Fibroblast of skin of left biceps (primary cell): ENCODE measurements at regions not wholly inside any gene's neighbourhood (a gene's known extent, or its start where the extent isn't known, plus 50 kb on each side); places are given as distances from the start of the nearest gene placed in this dataset.
"Not testable (repeated sequence)": the region's sequence is repeated elsewhere in the genome, so short reads cannot be mapped to it uniquely, and the experiment has no call there.

Source experiments
- DNase-seq, 2 experiments: peaks; one replicate each; pipeline ENCODE4 v3.0.0-alpha.2; 2013; ENCODE audit warnings: low read depth in 2 of 2

- DNase-seq, result no peak
Observed at GRCh38 chr6:134669485-134669884, 280.4 kb downstream of the ALDH8A1 start.

DNA sequence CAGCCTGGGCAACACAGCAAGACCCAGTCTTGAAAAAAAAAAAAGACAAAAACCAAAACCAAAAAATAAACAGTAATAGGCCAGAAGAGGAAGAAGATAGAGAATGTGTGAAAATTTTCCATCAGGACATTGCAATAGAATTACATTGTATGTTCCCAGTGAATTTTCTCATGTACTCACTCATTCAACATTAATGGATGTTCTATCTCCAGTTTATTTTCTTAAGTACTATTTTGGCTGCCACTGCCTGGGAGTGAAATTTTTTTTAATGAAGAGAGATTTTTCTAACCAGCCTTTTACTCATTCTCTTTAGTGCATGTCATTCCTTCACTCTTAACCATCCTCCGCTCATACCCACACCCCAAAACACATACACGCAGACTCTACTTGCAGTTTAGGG, 282.8 kb downstream of the ALDH8A1 start:
- no peak for DNase-seq

- DNase-seq, result no peak
Observed at GRCh38 chr6:134666125-134666524, 283.8 kb downstream of the ALDH8A1 start.

- DNase-seq, result no peak
Observed at GRCh38 chr6:134665029-134665723, 284.7 kb downstream of the ALDH8A1 start.

GRCh38 chr6:134663800-134664535, 285.9 kb downstream of the ALDH8A1 start:
- no peak for DNase-seq

DNA sequence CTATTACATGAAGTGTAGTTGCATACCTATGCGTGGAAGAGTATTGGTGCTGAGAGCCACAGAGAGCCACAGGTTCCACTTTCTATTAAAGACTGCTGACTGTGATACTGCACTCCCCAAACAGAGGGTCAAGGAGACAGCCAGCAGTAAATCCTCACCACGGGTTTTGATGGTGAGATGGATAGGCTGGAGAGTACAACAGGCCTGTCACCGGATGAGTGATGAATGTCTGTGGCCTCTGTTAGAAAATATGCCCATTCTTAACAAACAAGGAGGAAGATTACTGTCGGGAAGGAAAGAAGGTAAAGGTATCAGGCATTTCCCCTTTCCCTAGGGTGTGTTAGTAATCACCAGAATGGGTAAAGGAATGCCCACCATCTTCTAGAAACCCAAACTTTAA, 286.5 kb downstream of the ALDH8A1 start:
- DNase-seq, result no peak

- DNase-seq, result no peak
Observed at GRCh38 chr6:134662077-134662700, 287.7 kb downstream of the ALDH8A1 start.

- DNase-seq, result not testable (repeated sequence)
Observed at GRCh38 chr6:134659885-134660284, 290.0 kb downstream of the ALDH8A1 start.

GRCh38 chr6:134658596-134658995, 291.3 kb downstream of the ALDH8A1 start:
- no peak for DNase-seq

DNA sequence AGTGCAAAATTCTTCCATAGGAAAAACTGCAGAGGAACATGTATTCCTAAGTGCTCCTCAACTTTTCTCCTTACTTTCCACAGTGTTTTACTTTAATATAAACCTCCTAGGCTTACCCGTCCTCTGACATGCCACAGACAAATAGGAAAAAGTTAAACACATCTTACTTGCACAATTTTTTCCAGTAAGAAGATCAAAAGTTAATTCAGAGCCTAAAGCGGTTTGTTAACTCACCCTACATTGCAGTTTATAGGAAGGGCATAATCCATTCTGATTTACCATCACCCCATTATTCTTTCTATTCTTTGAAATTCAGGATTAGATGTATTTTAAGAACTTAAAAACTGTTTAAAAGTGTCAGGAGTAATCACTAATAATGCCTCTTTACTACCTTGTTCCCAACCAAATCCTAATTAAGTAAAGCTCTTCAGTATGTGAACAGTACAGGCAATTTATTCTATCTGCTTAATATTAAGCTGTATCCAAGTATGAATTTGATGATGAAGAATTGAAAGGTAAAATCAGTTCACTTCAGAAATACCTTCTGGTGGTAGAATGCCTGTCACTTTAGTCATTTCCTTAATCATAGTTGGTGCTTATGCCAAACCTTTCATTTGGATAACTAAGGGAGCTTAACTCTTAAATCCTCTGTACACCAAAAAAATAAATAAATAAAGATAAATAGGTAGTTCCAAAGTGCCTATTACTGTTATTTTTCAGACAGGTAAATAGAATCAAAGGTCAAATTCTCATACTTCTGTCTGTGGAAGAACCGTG, 292.0 kb downstream of the ALDH8A1 start:
- no peak for DNase-seq

GRCh38 chr6:134657343-134657742, 292.6 kb downstream of the ALDH8A1 start:
- DNase-seq, result no peak

GRCh38 chr6:134654751-134655150, 295.1 kb downstream of the ALDH8A1 start:
- DNase-seq, result no peak

DNA sequence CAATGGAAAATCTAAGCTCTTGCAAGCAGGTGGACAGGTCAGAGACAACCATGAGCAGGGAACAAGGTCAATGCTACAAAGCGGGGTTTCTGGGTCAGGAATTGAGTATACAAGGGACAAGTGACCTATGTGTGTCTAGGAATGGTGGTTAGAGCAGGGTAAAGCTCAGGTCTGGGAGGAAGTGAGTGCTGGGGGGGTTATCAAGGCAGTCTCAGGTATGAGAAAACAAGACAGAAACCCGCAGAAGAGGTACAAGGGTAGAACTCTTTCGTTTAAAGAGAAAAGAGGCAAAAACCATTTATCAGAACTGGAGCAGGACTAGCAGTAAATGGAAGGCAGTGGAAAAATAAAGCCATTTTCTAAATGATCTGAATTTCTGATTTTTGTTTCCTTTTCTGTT, 298.4 kb downstream of the ALDH8A1 start:
- DNase-seq, result no peak

DNA sequence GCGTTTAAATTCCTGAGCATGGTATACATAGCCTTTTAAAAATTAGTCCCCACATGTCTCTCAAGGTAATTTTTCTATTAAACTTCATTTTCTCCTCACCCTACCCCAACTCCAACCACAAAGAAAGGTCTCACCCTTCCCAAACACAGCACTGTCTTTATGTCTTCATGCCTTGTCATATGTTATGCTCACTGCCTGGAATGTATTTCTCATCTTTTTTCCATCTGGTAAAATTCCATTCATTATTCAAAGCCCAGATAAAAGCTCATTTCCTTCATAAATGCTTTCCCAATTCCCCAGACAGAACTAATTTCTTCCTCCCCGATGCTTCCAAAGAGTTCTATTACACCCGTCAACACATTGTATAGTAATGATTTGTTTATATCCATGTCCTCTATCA, 302.0 kb downstream of the ALDH8A1 start:
- peak; percentile 66 to 70 for DNase-seq

GRCh38 chr6:134642819-134643218, 307.1 kb downstream of the ALDH8A1 start:
- no peak for DNase-seq

- peak; percentile 26 to 42 for DNase-seq
Observed at GRCh38 chr6:134642279-134642678, 307.6 kb downstream of the ALDH8A1 start.

DNA sequence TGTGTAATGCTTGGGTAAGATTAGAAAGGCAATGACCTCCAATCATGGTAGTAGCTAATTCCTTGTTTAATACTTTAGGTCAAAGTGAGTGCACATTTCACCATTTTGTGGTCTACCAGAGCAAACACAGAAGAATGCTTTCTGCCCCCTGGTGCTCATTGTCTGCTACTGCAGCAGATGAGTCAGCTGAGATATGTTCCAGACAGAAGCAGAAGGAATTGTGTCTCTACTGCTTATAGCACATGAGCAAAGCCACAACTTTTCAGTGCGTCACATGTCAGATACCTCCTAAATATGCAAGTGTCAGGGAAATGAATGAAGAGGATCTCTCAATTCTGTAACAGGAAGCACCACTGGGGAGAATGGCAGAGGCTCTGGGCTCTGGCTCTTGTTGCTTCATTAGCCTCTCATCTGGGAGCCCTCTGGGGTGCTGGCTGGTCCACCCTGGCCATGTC, 308.9 kb downstream of the ALDH8A1 start:
- DNase-seq, result peak; percentile 81

GRCh38 chr6:134640229-134640628, 309.7 kb downstream of the ALDH8A1 start:
- DNase-seq, result no peak

DNA sequence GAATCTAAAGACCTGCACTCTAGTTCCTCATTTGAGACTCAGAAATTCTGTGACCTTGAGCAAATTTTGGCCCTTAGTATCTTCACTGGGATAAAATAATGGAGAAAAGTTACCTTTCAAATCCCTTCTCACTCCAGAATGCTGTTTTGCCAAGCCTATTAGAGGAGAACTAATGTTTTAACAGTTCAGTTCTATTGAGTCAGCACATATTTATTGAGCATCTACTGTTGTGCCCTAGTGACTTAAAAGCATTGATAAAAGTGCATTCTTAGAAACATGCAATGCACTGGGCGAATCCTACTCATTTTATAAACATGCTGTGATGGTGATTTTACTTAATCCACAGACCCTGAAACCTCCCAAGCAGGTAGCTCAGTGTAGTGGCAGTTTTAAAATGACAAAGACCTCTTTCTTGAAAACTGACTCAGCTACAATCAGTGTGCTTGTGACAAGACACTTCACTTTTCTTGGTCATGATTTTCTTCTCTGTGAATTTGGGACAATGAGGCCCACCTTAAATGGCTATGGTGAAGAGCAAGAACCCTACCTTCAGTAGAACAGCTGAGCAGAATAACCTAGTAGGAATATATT, 312.0 kb downstream of the ALDH8A1 start:
- DNase-seq, result no peak

DNA sequence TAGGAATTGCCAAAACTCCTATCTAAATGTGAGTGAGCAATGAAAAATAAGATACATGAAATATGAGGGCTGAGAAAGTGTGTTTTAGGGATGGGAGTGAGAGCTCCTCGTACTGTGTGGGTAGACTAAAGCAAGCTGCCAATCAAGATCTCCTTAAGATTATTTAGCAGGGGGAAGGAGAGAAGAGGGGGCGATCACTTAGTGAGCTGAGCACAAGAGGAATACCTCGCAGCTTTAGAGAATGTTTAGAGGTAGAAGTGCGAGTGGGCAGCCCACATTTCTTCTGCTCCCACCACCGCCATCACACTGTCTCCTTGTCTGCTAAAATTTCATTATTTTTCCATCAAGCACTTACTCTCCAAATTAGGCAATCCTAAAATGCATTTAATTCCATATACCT, 312.6 kb downstream of the ALDH8A1 start:
- DNase-seq, result no peak

DNA sequence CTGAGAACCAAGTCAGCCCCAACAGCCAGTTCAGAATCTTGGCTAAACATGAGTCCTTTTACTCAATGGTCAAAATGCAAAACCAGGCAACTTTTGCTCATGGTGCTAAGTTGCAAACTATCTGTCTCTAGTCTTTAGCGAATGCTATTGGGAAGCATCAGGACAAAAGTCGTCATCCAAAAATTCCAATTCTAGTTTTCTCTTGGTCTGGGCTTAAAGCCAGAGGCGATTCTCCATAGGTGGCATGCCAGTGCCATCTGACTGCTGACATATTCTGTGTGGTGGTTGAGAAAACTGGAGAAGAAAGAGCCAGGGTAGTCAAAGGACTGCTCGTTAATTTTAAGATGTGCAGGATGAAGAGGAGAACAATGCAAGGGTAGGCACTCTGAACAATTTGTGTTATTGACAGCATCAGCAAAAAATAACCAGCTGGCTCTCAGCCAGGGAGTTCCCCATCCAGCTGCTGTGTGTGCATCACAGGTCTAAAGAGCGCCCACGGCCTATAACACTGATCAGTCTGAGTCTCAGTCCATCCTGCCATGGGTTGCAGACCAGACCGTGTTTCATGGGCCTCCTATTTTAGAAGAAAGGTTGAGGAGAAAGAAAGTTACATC, 313.6 kb downstream of the ALDH8A1 start:
- no peak for DNase-seq
